ENCODE measurements at regions not wholly inside any gene's neighbourhood (a gene's known extent, or its start where the extent isn't known, plus 50 kb on each side); places are given as distances from the start of the nearest gene placed in this dataset.

GRCh38 chrX:115459883-115460880 is 100.8 kb upstream of the PLS3 start:
- no peaks in the 10 kb centered on the region for H3K36me3 ChIP-seq (replicated peaks; ENCODE audit: insufficient read depth, low read depth)
- no peaks in the 10 kb centered on the region for H3K79me2 ChIP-seq
- no peaks in the 10 kb centered on the region for H3K9me3 ChIP-seq (ENCODE audit: low read depth)
- H3K4me3 ChIP-seq, result no peak overlapping the region
- no peaks in the 10 kb centered on the region for H4K20me1 ChIP-seq (ENCODE audit: insufficient read depth, poor library complexity, severe bottlenecking)
- H3K4me2 ChIP-seq, result no peak overlapping the region
- no peak overlapping the region for H3K27ac ChIP-seq
- no peaks in the 10 kb centered on the region for H3K4me1 ChIP-seq (ENCODE audit: insufficient read depth)
- no peak for TF ChIP-seq EZH2 (IDR thresholded peaks at IDR 0.05; ENCODE audit: borderline replicate concordance)
- TF ChIP-seq EZH2phosphoT487 (IDR thresholded peaks at IDR 0.05; ENCODE audit: low read depth, severe bottlenecking, unreplicated experiment), result no peak
- TF ChIP-seq CTCF (IDR thresholded peaks at IDR 0.05; ENCODE audit: poor library complexity), result no peak
- 71% methylated on average over 3 of the region's 3 CpGs for WGBS (ENCODE audit: low lambda C conversion rate, missing lambda C conversion rate)
- H3K9me2 ChIP-seq (replicated peaks; ENCODE audit: insufficient read depth), result no peaks in the 10 kb centered on the region
- DNase-seq (ENCODE audit: low spot score), result no peak
- no peaks in the 10 kb centered on the region for H3K27me3 ChIP-seq
- H2AFZ ChIP-seq, result no peak overlapping the region

GRCh38 chrX:115462406-115462805 is 98.6 kb upstream of the PLS3 start:
- H3K27ac ChIP-seq, result no peak overlapping the region
- H3K9me3 ChIP-seq (ENCODE audit: low read depth), result no peaks in the 10 kb centered on the region
- 84% methylated on average over 1 of the region's 1 CpG for WGBS (ENCODE audit: low lambda C conversion rate, missing lambda C conversion rate)
- H3K9me2 ChIP-seq (replicated peaks; ENCODE audit: insufficient read depth), result no peaks in the 10 kb centered on the region
- DNase-seq (ENCODE audit: low spot score), result no peak
- no peaks in the 10 kb centered on the region for H4K20me1 ChIP-seq (ENCODE audit: insufficient read depth, poor library complexity, severe bottlenecking)
- H3K27me3 ChIP-seq, result no peaks in the 10 kb centered on the region
- H3K4me2 ChIP-seq, result no peak overlapping the region
- no peak overlapping the region for H2AFZ ChIP-seq
- H3K4me3 ChIP-seq, result no peak overlapping the region
- H3K79me2 ChIP-seq, result no peaks in the 10 kb centered on the region
- H3K36me3 ChIP-seq (replicated peaks; ENCODE audit: insufficient read depth, low read depth), result no peaks in the 10 kb centered on the region
- H3K4me1 ChIP-seq (ENCODE audit: insufficient read depth), result no peaks in the 10 kb centered on the region
- TF ChIP-seq EZH2 (IDR thresholded peaks at IDR 0.05; ENCODE audit: borderline replicate concordance) (no peak), CTCF (IDR thresholded peaks at IDR 0.05; ENCODE audit: poor library complexity) (no peak), EZH2phosphoT487 (IDR thresholded peaks at IDR 0.05; ENCODE audit: low read depth, severe bottlenecking, unreplicated experiment) (no peak)

GRCh38 chrX:115467961-115468360 is 93.0 kb upstream of the PLS3 start:
- H2AFZ ChIP-seq, result no peak overlapping the region
- TF ChIP-seq EZH2 (IDR thresholded peaks at IDR 0.05; ENCODE audit: borderline replicate concordance) (no peak), CTCF (IDR thresholded peaks at IDR 0.05; ENCODE audit: poor library complexity) (no peak), EZH2phosphoT487 (IDR thresholded peaks at IDR 0.05; ENCODE audit: low read depth, severe bottlenecking, unreplicated experiment) (no peak)
- H3K27me3 ChIP-seq, result no peaks in the 10 kb centered on the region
- H3K4me2 ChIP-seq, result no peak overlapping the region
- H3K79me2 ChIP-seq, result no peaks in the 10 kb centered on the region
- H3K27ac ChIP-seq, result no peak overlapping the region
- no peak overlapping the region for H3K4me3 ChIP-seq
- no peaks in the 10 kb centered on the region for H3K4me1 ChIP-seq (ENCODE audit: insufficient read depth)
- H3K36me3 ChIP-seq (replicated peaks; ENCODE audit: insufficient read depth, low read depth), result no peaks in the 10 kb centered on the region
- H3K9me3 ChIP-seq (ENCODE audit: low read depth), result no peaks in the 10 kb centered on the region
- DNase-seq (ENCODE audit: low spot score), result no peak
- H4K20me1 ChIP-seq (ENCODE audit: insufficient read depth, poor library complexity, severe bottlenecking), result no peaks in the 10 kb centered on the region
- no peaks in the 10 kb centered on the region for H3K9me2 ChIP-seq (replicated peaks; ENCODE audit: insufficient read depth)

Data from hepatocyte (in vitro differentiated cells).